B cell (primary cell): ENCODE measurements at regions not wholly inside any gene's neighbourhood (a gene's known extent, or its start where the extent isn't known, plus 50 kb on each side); places are given as distances from the start of the nearest gene placed in this dataset.

Experiments used
- ATAC-seq: fragments of 200-7000 bp; cut with Tn5 transposase; one replicate; pipeline ENCODE4 v1.10.0; 2021; ENCODE audit warnings: low read depth, mild to moderate bottlenecking, moderate number of reproducible peaks, moderate library complexity
- CTCF ChIA-PET: fragments of 350-600 bp; sonication (Branson Sonifier 250); formaldehyde crosslinking; loops from one replicate; lab custom pipeline; 2021; ENCODE audit warnings: antibody characterized with exemption, inconsistent platforms; lab: Charles Lee
- POLR2A ChIA-PET: fragments of 350-600 bp; sonication (Branson Sonifier 250); formaldehyde crosslinking; loops from one replicate; lab custom pipeline; 2021; ENCODE audit warnings: antibody characterized with exemption; lab: Charles Lee
- DNase-seq: peaks from one replicate; pipeline ENCODE4 v3.0.0; 2013
- H2AFZ ChIP-seq: 2 replicates; pipeline ENCODE4 v1.6.1; 2012; ENCODE audit warnings: mild to moderate bottlenecking, low read depth, low read length; ENCODE audit not compliant: insufficient read depth, poor library complexity, severe bottlenecking
- H3K27ac ChIP-seq, 2 donors: 1 replicate in 1 of 2; 2 replicates in 1 of 2; pipeline ENCODE4 v1.5.1; 2012 to 2013; ENCODE audit warnings: low read length in 2 of 2, mild to moderate bottlenecking in 2 of 2, moderate library complexity in 1 of 2
- H3K27me3 ChIP-seq, 4 experiments: fragments of 200-600 bp in 1 of 4; sonication (generic) in 1 of 4; replicated peaks in 1 of 4; 1 replicate in 2 of 4; 2 replicates in 2 of 4; pipeline versions ENCODE4 v1.6.1 to v1.7.0; 2013 to 2016; ENCODE audit warnings: low read length in 3 of 4, mild to moderate bottlenecking in 2 of 4, mixed read lengths in 1 of 4, moderate library complexity in 1 of 4; ENCODE audit not compliant: insufficient read depth in 4 of 4, control insufficient read depth in 3 of 4; ENCODE audit errors: control extremely low read depth in 1 of 4
- H3K36me3 ChIP-seq, 2 experiments: replicated peaks in 1 of 2; 1 replicate in 1 of 2; 2 replicates in 1 of 2; pipeline versions ENCODE4 v1.6.1 to v1.7.1; 2013; ENCODE audit warnings: low read length in 1 of 2; ENCODE audit not compliant: insufficient read depth in 2 of 2, control insufficient read depth in 1 of 2; ENCODE audit errors: control extremely low read depth in 1 of 2, extremely low read depth in 1 of 2
- H3K4me1 ChIP-seq, 2 donors: fragments of 200-600 bp in 1 of 2; sonication (generic) in 1 of 2; 1 replicate in 1 of 2; 2 replicates in 1 of 2; pipeline versions ENCODE4 v1.5.1 to v1.6.1; 2013 to 2017; ENCODE audit warnings: low read length in 2 of 2; ENCODE audit not compliant: control insufficient read depth in 2 of 2, insufficient read depth in 2 of 2
- H3K4me2 ChIP-seq: replicated peaks from 2 replicates; pipeline ENCODE3; 2012; ENCODE audit warnings: mild to moderate bottlenecking, low read depth, low read length; ENCODE audit not compliant: poor library complexity, severe bottlenecking
- H3K4me3 ChIP-seq, 5 experiments: fragments of 200-600 bp in 1 of 5; sonication (generic) in 1 of 5; 1 replicate in 3 of 5; 2 replicates in 2 of 5; pipeline versions ENCODE4 v1.5.1 to v1.7.0; 2011 to 2016; ENCODE audit warnings: low read length in 4 of 5, mild to moderate bottlenecking in 4 of 5, low read depth in 2 of 5, control low read depth in 1 of 5, moderate library complexity in 1 of 5; ENCODE audit not compliant: insufficient read depth in 1 of 5; ENCODE audit errors: control extremely low read depth in 1 of 5, extremely low read depth in 1 of 5
- H3K79me2 ChIP-seq: fragments of 200-600 bp; sonication (generic); one replicate; pipeline ENCODE4 v1.6.0; 2016; ENCODE audit warnings: low read length; ENCODE audit not compliant: control insufficient read depth, insufficient read depth
- H3K9ac ChIP-seq: fragments of 200-600 bp; sonication (generic); 2 replicates; pipeline ENCODE4 v1.6.1; 2017; ENCODE audit warnings: mild to moderate bottlenecking, low read length, moderate library complexity
- H3K9me3 ChIP-seq, 3 donors: one replicate each; pipeline versions ENCODE4 v1.6.1 to v1.7.1; 2013; ENCODE audit warnings: low read length in 2 of 3; ENCODE audit not compliant: control insufficient read depth in 2 of 3, insufficient read depth in 1 of 3; ENCODE audit errors: control extremely low read depth in 1 of 3
- H4K20me1 ChIP-seq: 2 replicates; pipeline ENCODE4 v1.6.0; 2012; ENCODE audit warnings: mild to moderate bottlenecking, low read length; ENCODE audit not compliant: insufficient read depth, control insufficient read depth, poor library complexity, severe bottlenecking
- H3K27ac Mint-ChIP-seq: one replicate; pipeline ENCODE4 v1.8.0; 2021; ENCODE audit warnings: mixed read lengths
- H3K27me3 Mint-ChIP-seq: one replicate; pipeline ENCODE4 v1.8.0; 2021; ENCODE audit warnings: mixed read lengths
- H3K4me1 Mint-ChIP-seq: one replicate; pipeline ENCODE4 v1.8.0; 2021; ENCODE audit warnings: mixed read lengths
- H3K4me3 Mint-ChIP-seq: one replicate; pipeline ENCODE4 v1.8.0; 2021; ENCODE audit warnings: mixed read lengths
- H3K9me3 Mint-ChIP-seq: one replicate; pipeline ENCODE4 v1.8.0; 2022; ENCODE audit warnings: mixed read lengths; ENCODE audit not compliant: insufficient read depth
- CTCF ChIP-seq: fragments of 200-600 bp; IDR thresholded peaks from one replicate; pipeline ENCODE4 v1.8.0; 2022; ENCODE audit warnings: antibody characterized with exemption, mild to moderate bottlenecking
- EZH2 ChIP-seq: IDR thresholded peaks from 2 replicates; pipeline ENCODE4 v1.6.1; 2012; ENCODE audit warnings: borderline replicate concordance, low read depth, mild to moderate bottlenecking, moderate library complexity, low read length; ENCODE audit not compliant: insufficient read depth, poor library complexity, severe bottlenecking
- WGBS: methylation state at CpG from one replicate; pipeline ENCODE4 v1.1.5; 2013; ENCODE audit warnings: missing lambda C conversion rate; ENCODE audit not compliant: insufficient coverage; 5-methylcytosine and 5-hydroxymethylcytosine counted together
- intact Hi-C: fragments of 100-400 bp; cut with micrococcal nuclease; formaldehyde crosslinking; loops from one replicate; pipeline ENCODE4 v1.10.0; 2022

- Histone ChIP-seq H3K4me2 (no peak overlapping the region), H3K9me3 (peaks cover 0 to 22% (median 0%) of the 10 kb centered on the region in 3 donors), H3K79me2 (no peaks in the 10 kb centered on the region), H3K4me3 (no peak overlapping the region), H3K27ac (no peak overlapping the region), H4K20me1 (no peaks in the 10 kb centered on the region), H3K27me3 (no peaks in the 10 kb centered on the region), H3K9ac (no peak overlapping the region), H2AFZ (no peak overlapping the region), H3K36me3 (no peaks in the 10 kb centered on the region), H3K4me1 (no peaks in the 10 kb centered on the region)
- Mint-ChIP-seq H3K27ac (no peak overlapping the region), H3K4me3 (no peak overlapping the region), H3K4me1 (no peaks in the 10 kb centered on the region), H3K9me3 (peaks cover under 1% of the 10 kb centered on the region), H3K27me3 (no peaks in the 10 kb centered on the region)
- ATAC-seq (no peak), DNase-seq (no peak)
- CTCF ChIA-PET = no interaction called here
- intact Hi-C loops = no loop called here
- WGBS = 67% methylated on average over 6 of the region's 7 CpGs
- POLR2A ChIA-PET = no interaction called here
- TF ChIP-seq EZH2 = no peak
- no peak for TF ChIP-seq CTCF
Measured at GRCh38 chr10:130844310-130844709, 467.2 kb downstream of the TCERG1L start.

GRCh38 chr10:130847170-130847569, 464.4 kb downstream of the TCERG1L start:
- ATAC-seq (no peak), DNase-seq (no peak)
- no peaks in the 10 kb centered on the region for H3K27me3 ChIP-seq
- Mint-ChIP-seq H3K4me1 (no peaks in the 10 kb centered on the region), H3K9me3 (peaks cover 5% of the 10 kb centered on the region), H3K4me3 (no peak overlapping the region), H3K27me3 (no peaks in the 10 kb centered on the region), H3K27ac (no peak overlapping the region)
- peaks cover 0 to 29% (median 0%) of the 10 kb centered on the region in 3 donors for H3K9me3 ChIP-seq
- WGBS = 11% methylated on average over 1 of the region's 1 CpG
- no peak overlapping the region for H3K27ac ChIP-seq
- TF ChIP-seq EZH2 (no peak), CTCF (no peak)
- no peak overlapping the region for H2AFZ ChIP-seq
- H3K36me3 ChIP-seq = no peaks in the 10 kb centered on the region
- H3K4me3 ChIP-seq = no peak overlapping the region
- POLR2A ChIA-PET = no interaction called here
- no peak overlapping the region for H3K9ac ChIP-seq
- no peaks in the 10 kb centered on the region for H3K79me2 ChIP-seq
- intact Hi-C loops = no loop called here
- no peak overlapping the region for H3K4me2 ChIP-seq
- CTCF ChIA-PET = no interaction called here
- no peaks in the 10 kb centered on the region for H3K4me1 ChIP-seq
- no peaks in the 10 kb centered on the region for H4K20me1 ChIP-seq
